ENCODE measurements at regions not wholly inside any gene's neighbourhood (a gene's known extent, or its start where the extent isn't known, plus 50 kb on each side); places are given as distances from the start of the nearest gene placed in this dataset.
"Not testable (repeated sequence)": the region's sequence is repeated elsewhere in the genome, so short reads cannot be mapped to it uniquely, and the experiment has no call there.

- 89 to 94% (median 90%) methylated on average over 8 of the region's 8 CpGs for WGBS, 3 donors
- no peak overlapping the region for H3K27ac ChIP-seq (ENCODE audit: low read depth, low read length)
These were observed 76.3 kb upstream of the ID2 start for GRCh38 chr2:8605351-8606065.

DNA sequence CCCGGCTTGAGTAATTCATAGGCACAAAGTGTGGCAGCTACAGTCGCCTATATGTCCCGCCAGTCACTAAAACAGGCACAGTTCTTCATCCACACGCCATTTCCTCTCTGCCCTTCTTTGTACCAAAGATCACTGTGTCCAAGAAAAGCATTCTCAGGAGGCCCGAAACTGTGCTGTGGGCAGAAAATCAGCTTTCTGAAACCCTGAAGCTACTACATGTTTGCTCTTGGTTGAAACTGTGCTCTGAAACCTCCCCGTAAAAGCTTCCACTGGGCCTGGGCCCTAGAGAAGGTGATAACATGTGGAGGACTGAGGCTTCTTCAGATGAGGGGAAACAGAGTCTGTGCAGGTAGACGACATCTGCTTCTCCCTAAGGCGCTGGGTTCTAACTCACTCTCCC, 75.6 kb upstream of the ID2 start:
- no peak overlapping the region for H3K27ac ChIP-seq (ENCODE audit: low read depth, low read length)
- WGBS, 3 donors, result 86 to 95% (median 94%) methylated on average over 8 of the region's 8 CpGs

DNA sequence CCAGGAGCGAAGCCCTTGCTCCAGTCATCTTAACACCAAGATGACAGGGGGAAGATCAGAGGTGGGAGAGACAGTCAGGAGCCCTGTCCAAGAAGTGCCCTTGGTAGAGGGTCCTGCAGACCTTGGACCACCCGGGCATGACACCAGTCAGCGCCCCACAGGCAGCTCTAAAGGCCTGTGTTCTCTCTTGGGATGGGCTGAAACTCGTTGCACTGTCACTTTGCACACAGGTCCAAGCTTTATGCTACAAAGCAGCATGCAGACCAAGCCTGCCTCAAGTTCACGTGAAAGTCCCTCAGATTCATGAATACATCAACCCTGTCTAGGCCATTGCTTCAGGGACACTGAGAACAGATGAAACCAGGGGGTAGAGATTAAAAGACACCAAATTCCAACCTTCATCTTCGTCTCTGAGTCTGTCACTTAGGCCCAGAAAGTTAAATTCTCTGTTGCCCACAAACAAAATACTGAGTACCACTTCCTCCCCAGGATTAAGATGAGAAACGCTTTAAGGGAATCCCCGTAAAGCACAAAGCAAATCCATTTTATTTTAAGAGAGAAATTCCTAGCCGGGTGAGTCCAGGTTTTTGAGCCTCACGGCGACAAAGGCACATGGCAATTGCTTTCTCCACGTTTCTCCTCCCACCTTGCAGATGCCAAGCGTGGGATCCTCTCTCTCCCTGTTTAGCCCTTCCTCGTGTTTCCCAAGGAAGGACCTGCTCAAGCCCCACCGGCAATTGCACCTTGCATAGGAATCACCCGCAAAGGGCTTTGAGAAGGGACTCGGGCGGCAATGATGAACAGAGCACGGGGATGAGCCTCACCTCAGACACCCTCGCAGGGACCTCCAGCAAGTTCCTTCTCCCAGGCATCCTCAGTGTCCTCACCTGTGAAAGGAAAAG, 75.0 kb upstream of the ID2 start:
- WGBS, 3 donors, result 89 to 93% (median 93%) methylated on average over 20 of the region's 20 CpGs
- H3K27ac ChIP-seq (ENCODE audit: low read depth, low read length), result no peak overlapping the region

- WGBS, 3 donors, result 25 to 71% (median 37%) methylated on average over 5 of the region's 5 CpGs
- H3K27ac ChIP-seq (ENCODE audit: low read depth, low read length), result no peak overlapping the region
These were observed 74.2 kb upstream of the ID2 start for GRCh38 chr2:8607606-8608005.

DNA sequence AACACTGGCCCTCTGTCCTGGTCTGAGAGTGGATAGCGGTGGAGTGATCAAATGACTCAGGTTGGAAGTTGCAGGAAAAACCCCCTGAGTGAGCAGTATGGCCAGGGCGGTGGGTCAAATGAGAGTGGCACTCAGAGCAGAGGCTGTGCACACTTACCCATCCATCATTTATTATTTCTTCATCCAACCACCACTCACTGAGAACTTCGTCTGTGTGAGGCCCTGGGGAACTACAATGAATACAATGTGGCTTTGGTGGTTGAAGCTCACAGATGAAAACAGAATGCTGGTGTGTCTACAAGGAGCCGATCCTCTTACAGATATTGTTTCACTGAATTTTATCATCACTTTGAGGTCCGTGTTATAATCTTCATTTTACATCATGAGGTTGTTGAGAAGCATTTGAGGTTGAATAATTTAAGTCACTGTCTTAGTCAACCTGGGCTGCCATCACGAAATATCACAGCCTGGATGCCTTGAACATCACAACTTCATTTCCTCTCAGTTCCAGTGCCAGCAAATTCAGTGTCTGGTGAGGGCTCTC, 73.4 kb upstream of the ID2 start:
- WGBS, 3 donors, result 75 to 89% (median 78%) methylated on average over 6 of the region's 6 CpGs
- H3K27ac ChIP-seq (ENCODE audit: low read depth, low read length), result no peak overlapping the region

DNA sequence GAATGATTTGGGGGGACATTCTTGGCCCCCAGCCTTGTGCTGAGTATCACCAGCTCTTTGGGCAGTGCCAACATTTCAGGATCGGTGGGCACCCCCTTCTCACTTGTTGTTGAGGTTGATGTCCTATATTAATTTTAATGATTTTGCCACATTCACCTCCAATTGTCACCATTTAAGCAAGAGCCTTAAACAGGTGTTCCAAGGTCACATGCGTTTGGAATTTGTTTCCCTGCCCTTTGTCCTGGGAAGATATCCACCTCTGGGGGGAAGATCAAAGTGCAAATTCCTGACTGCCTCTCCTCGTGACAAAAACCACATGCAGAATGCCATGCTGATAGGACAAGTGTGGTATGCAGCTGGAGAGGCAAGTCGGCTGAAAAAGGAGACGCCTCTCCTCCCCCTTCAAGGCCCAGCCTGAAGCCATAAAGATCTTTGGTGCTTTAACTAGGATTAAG, 72.5 kb upstream of the ID2 start:
- no peak overlapping the region for H3K27ac ChIP-seq (ENCODE audit: low read depth, low read length)
- 44 to 88% (median 86%) methylated on average over 5 of the region's 5 CpGs for WGBS, 3 donors

DNA sequence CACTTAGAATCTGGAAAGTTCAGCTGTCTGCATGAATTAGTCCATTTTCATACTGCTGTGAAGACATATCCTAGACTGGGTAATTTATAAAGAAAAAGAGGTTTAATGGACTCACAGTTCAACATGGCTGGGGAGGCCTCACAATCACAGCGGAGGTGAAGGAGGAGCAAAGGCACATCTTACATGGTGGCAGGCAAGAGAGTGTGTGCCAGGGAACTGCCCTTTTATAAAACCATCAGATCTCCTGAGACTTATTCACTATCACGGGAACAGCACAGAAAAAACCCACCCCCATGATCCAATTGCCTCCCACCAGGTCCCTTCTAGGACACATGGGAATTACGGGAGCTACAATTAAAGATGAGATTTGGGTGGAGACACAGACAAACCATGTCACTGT, 71.1 kb upstream of the ID2 start:
- H3K27ac ChIP-seq (ENCODE audit: low read depth, low read length), result not testable (repeated sequence)
- WGBS, 3 donors, result 62 to 78% (median 68%) methylated on average over 3 of the region's 3 CpGs

- H3K27ac ChIP-seq (ENCODE audit: low read depth, low read length), result no peak overlapping the region
- WGBS, 3 donors, result 91 to 97% (median 96%) methylated on average over 7 of the region's 7 CpGs
These were observed 70.6 kb upstream of the ID2 start for GRCh38 chr2:8611246-8611645.

- H3K27ac ChIP-seq (ENCODE audit: low read depth, low read length), result no peak overlapping the region
- WGBS, 3 donors, result 80 to 94% (median 92%) methylated on average over 11 of the region's 11 CpGs
These were observed 70.2 kb upstream of the ID2 start for GRCh38 chr2:8611700-8612099.

- no peak overlapping the region for H3K27ac ChIP-seq (ENCODE audit: low read depth, low read length)
- WGBS, 3 donors, result 83 to 87% (median 85%) methylated on average over 7 of the region's 7 CpGs
These were observed 69.1 kb upstream of the ID2 start for GRCh38 chr2:8612734-8613179.

GRCh38 chr2:8613207-8613999, 68.5 kb upstream of the ID2 start:
- 95 to 99% (median 99%) methylated on average over 8 of the region's 8 CpGs for WGBS, 3 donors
- not testable (repeated sequence) for H3K27ac ChIP-seq (ENCODE audit: low read depth, low read length)

DNA sequence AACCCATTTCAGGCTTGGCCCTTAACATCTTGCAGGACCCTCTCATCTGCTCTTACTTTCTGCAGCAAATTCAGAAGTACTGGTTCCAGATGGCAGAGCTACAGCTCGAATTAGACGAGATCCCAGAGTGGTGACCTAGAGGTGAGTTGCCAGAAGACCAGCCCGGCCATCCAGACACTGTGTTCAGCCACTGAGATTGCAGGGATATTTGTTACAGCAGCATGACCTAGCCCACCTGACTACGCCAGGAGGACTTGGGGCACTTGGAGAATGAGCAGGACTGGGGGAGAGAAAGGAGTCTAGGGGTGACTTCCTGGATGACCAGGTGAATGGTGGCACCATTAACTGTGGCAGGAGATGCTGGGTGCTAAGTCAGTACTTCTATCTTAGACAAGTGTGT, 67.2 kb upstream of the ID2 start:
- H3K27ac ChIP-seq (ENCODE audit: low read depth, low read length), result no peak overlapping the region
- WGBS, 3 donors, result 83 to 97% (median 96%) methylated on average over 4 of the region's 4 CpGs

DNA sequence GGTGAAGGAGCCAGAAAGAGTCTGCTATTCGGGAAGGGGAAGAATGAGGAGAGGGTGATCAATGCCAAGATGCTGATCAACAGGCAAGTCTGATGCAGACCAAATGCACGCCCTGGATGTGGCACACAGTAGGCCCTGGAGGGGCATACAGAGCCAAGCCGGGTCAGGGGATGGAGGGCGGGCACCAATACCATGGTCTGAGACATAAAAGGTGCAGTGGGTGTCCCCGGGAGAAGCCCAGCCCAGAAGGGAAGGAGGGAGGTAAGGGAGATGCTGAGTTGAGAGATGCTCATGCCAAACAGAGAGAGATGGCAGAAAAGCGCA, 66.6 kb upstream of the ID2 start:
- WGBS, 3 donors, result 92 to 96% (median 94%) methylated on average over 6 of the region's 6 CpGs

GRCh38 chr2:8615576-8616281, 66.1 kb upstream of the ID2 start:
- 81 to 87% (median 86%) methylated on average over 14 of the region's 14 CpGs for WGBS, 3 donors
- no peak overlapping the region for H3K27ac ChIP-seq (ENCODE audit: low read depth, low read length)

More for the DNA sequence above, 66.6 kb upstream of the ID2 start:
- H3K27ac ChIP-seq (ENCODE audit: low read depth, low read length), result no peak overlapping the region

DNA sequence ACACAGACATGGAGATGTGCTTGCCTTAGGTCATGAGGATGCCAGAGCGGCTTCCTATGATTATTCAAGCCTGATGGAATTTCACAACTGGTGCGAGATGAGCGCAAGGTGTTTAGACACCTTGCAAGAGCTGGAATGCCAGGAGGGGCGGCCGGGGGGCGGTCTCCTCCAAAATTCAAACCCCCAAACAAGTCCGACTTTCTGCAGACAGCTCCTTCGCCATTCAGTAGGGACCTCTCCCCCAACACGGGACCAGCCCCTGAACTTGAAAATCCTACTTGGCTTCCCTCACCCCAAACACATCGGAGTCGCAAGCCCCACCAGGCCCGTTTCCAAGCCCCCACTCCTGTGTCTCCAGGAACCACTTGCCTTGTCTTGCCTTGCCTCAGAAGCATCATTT, 64.8 kb upstream of the ID2 start:
- 91 to 97% (median 93%) methylated on average over 12 of the region's 12 CpGs for WGBS, 3 donors
- H3K27ac ChIP-seq (ENCODE audit: low read depth, low read length), result no peak overlapping the region

- no peak overlapping the region for H3K27ac ChIP-seq (ENCODE audit: low read depth, low read length)
- WGBS, 3 donors, result 90 to 93% (median 92%) methylated on average over 8 of the region's 8 CpGs
These were observed 64.3 kb upstream of the ID2 start for GRCh38 chr2:8617590-8617989.

DNA sequence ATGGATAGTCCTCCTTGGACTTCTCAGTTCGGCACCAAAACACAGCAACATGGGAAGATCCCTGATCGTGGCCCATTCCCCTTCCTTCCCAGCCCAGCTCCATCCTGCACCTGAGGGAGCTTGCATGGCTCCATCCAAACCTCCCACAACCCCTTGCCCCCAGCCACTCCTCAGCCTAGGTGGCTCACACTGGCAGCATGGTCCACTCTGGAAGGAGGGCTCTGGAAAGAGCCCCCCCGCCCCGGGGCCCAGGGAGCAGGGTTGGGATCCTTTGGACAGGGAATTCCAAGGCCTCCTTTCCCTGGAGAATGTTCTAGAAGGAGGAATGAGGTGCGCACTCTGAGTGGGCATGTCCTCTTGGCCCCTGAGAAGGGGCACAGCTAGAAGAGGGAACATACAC, 62.8 kb upstream of the ID2 start:
- 89 to 98% (median 97%) methylated on average over 5 of the region's 5 CpGs for WGBS, 3 donors
- H3K27ac ChIP-seq (ENCODE audit: low read depth, low read length), result no peak overlapping the region

All from adipose tissue (tissue), 3 donors.